Nephron (organoid): ENCODE measurements at regions not wholly inside any gene's neighbourhood (a gene's known extent, or its start where the extent isn't known, plus 50 kb on each side); places are given as distances from the start of the nearest gene placed in this dataset.

ENCODE experiments used
- H3K27ac Mint-ChIP-seq, 3 experiments: 2 replicates each; pipeline ENCODE4 v1.8.0; 2020; ENCODE audit warnings: mixed read lengths in 3 of 3, mild to moderate bottlenecking in 2 of 3, moderate library complexity in 1 of 3
- H3K27me3 Mint-ChIP-seq: 2 replicates; pipeline ENCODE4 v1.8.0; 2021; ENCODE audit warnings: low read depth, mild to moderate bottlenecking, moderate library complexity, mixed read lengths
- H3K36me3 Mint-ChIP-seq: 2 replicates; pipeline ENCODE4 v1.8.0; 2020; ENCODE audit warnings: low read depth, mixed read lengths
- H3K4me1 Mint-ChIP-seq: 2 replicates; pipeline ENCODE4 v1.8.0; 2020; ENCODE audit warnings: mixed read lengths
- H3K4me3 Mint-ChIP-seq, 3 experiments: 2 replicates each; pipeline ENCODE4 v1.8.0; 2020; ENCODE audit warnings: mild to moderate bottlenecking in 3 of 3, mixed read lengths in 3 of 3, moderate library complexity in 2 of 3
- H3K9me3 Mint-ChIP-seq: 2 replicates; pipeline ENCODE4 v1.8.0; 2020; ENCODE audit warnings: mixed read lengths
- CTCF ChIP-seq, 3 experiments: fragments of 200-600 bp; sonication (generic); IDR thresholded peaks; one replicate each; pipeline ENCODE4 v1.5.0; 2021; ENCODE audit warnings: antibody characterized with exemption in 3 of 3; ENCODE audit not compliant: unreplicated experiment in 3 of 3

DNA sequence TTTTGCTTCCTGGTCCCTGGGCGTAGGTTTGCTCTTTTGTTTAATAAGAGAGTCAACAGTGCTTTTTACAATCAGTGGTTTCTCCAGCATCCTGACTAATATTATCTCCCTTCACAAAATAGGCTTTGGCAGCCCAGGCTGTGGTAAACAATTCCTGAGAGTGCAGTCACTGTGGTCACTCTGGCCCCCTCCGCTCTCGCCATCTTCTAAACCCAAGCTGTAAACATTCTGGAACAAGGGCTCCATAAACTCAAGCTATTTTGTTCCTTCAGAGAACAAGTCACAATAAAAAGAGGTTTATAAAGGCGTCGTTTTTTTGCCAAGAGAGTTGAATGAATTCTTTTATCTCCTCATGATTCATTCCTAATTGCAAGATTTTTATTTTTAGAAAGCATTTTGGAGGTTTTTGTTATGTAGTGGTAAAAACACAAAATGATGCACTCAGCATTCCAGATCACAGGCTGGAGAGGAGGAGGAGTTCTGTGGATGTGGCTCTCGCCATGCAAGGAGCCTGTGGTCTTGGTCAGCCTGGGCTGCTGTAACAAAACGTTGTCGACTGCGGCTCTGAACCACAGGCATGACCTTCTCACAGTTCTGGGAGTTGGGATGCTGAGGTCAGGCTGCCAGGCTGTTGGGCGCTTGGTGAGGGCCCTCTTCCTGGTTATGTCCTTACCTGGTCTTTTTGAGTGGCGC is 486.4 kb upstream of the FAT1 start:
- Mint-ChIP-seq H3K27ac (no peak overlapping the region), H3K4me1 (no peaks in the 10 kb centered on the region), H3K36me3 (no peaks in the 10 kb centered on the region), H3K27me3 (peaks cover 6% of the 10 kb centered on the region), H3K4me3 (no peak overlapping the region), H3K9me3 (peaks cover 10% of the 10 kb centered on the region)
- no peak for TF ChIP-seq CTCF (IDR thresholded peaks at IDR 0.05; ENCODE audit: unreplicated experiment in 3 of 3)

DNA sequence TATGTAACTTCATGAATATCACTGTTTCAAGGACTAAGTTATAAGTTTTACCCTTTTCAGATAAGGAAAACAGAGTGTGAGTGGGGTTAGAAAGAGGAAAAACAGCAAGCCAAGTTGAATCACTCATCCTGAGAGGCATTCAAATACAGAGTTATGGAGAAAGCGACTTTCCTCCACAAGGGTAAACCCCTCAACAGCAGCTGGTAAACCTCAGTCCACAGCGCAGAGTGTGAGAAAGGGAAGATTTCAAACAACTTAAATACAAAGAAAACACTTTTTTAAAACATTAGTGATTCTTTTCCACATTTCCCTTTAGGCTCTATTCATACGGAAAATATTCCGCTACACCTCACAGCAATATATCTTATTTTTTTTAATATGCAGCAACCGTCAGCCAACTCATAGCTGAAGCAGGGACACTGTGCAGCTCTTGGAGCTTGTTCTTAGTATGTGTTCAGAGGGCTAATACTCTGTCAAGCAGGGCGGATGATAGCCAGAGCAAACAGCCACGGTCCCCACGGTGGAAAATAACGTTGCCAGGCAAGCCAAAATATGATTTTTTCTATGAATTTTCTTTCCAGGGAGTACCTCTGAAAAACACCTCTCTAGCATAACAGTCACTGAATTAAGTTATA is 488.9 kb upstream of the FAT1 start:
- no peak for TF ChIP-seq CTCF (IDR thresholded peaks at IDR 0.05; ENCODE audit: unreplicated experiment in 3 of 3)
- H3K27me3 Mint-ChIP-seq, result peaks cover 6% of the 10 kb centered on the region
- no peaks in the 10 kb centered on the region for H3K36me3 Mint-ChIP-seq

DNA sequence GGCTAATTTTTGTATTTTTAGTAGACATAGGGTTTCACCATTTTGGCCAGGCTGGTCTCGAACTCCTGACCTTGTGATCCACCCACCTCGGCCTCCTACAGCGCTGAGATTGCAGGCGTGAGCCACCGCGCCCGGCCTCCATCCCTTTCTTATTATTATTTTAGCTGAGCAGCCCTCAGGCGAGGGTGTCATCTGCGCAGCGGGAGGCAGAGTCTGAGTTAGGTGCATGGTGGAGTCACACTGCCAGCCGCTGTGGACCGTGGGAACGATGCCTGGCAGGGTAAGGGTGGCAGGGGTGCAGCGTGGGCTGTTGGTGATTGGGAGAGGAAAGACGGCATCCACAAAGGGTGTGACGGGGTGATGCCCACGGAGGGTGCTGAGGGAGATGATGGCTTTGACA is 491.8 kb upstream of the FAT1 start:
- H3K36me3 Mint-ChIP-seq, result no peaks in the 10 kb centered on the region
- peaks cover 3% of the 10 kb centered on the region for H3K27me3 Mint-ChIP-seq
- TF ChIP-seq CTCF (IDR thresholded peaks at IDR 0.05; ENCODE audit: unreplicated experiment in 3 of 3), result no peak
- H3K9me3 Mint-ChIP-seq, result no peaks in the 10 kb centered on the region
- H3K27ac Mint-ChIP-seq, result no peak overlapping the region
- no peak overlapping the region for H3K4me3 Mint-ChIP-seq
- peaks cover 8% of the 10 kb centered on the region for H3K4me1 Mint-ChIP-seq

More for the DNA sequence above, 488.9 kb upstream of the FAT1 start:
- H3K4me1 Mint-ChIP-seq, result no peaks in the 10 kb centered on the region
- H3K27ac Mint-ChIP-seq, result no peak overlapping the region
- no peak overlapping the region for H3K4me3 Mint-ChIP-seq
- peaks cover 4% of the 10 kb centered on the region for H3K9me3 Mint-ChIP-seq

GRCh38 chr4:187218705-187219245 is 495.1 kb upstream of the FAT1 start:
- Mint-ChIP-seq H3K36me3 (no peaks in the 10 kb centered on the region), H3K27me3 (no peaks in the 10 kb centered on the region), H3K4me1 (peaks cover 8% of the 10 kb centered on the region), H3K4me3 (peak overlapping the region in 2 of 3 experiments; percentile 29 to 35), H3K9me3 (peaks cover 3% of the 10 kb centered on the region), H3K27ac (no peak overlapping the region)
- no peak for TF ChIP-seq CTCF (IDR thresholded peaks at IDR 0.05; ENCODE audit: unreplicated experiment in 3 of 3)

- H3K27me3 Mint-ChIP-seq, result no peaks in the 10 kb centered on the region
- H3K4me3 Mint-ChIP-seq, result no peak overlapping the region
- no peak for TF ChIP-seq CTCF (IDR thresholded peaks at IDR 0.05; ENCODE audit: unreplicated experiment in 3 of 3)
- H3K36me3 Mint-ChIP-seq, result no peaks in the 10 kb centered on the region
- no peak overlapping the region for H3K27ac Mint-ChIP-seq
- peaks cover 3% of the 10 kb centered on the region for H3K9me3 Mint-ChIP-seq
- H3K4me1 Mint-ChIP-seq, result peaks cover 2% of the 10 kb centered on the region
Observed at GRCh38 chr4:187224560-187224959, 500.9 kb upstream of the FAT1 start.
